ENCODE measurements at regions not wholly inside any gene's neighbourhood (a gene's known extent, or its start where the extent isn't known, plus 50 kb on each side); places are given as distances from the start of the nearest gene placed in this dataset.

GRCh38 chr1:232327899-232328298 is 302.0 kb downstream of the SIPA1L2 start:
- no peak overlapping the region for H3K27ac ChIP-seq (ENCODE audit: insufficient read length, low read depth, low read length)

More at GRCh38 chr1:232327899-232328298, 302.0 kb downstream of the SIPA1L2 start:
- H3K4ac ChIP-seq (ENCODE audit: low read depth, low read length) = no peak overlapping the region
- H2BK12ac ChIP-seq (ENCODE audit: insufficient read length, low read depth, low read length) = no peak overlapping the region
- Mint-ChIP-seq H3K4me3 (no peak overlapping the region), H3K9me3 (peaks cover 17 to 22% of the 10 kb centered on the region in 2 experiments), H3K36me3 (ENCODE audit: insufficient read depth in 1 of 3, low read depth in 3 of 3) (peaks cover 11 to 22% (median 11%) of the 10 kb centered on the region in 3 experiments), H3K4me1 (peaks cover 3 to 5% of the 10 kb centered on the region in 2 experiments; a peak in 2 of 4 replicates), H3K27me3 (ENCODE audit: low read depth) (no peaks in the 10 kb centered on the region; the same call in none of the 2 replicates), H3K27ac (no peak overlapping the region)
- no peaks in the 10 kb centered on the region for H3K4me1 ChIP-seq (ENCODE audit: insufficient read depth, low read length)
- H3K79me2 ChIP-seq (ENCODE audit: insufficient read depth, low read length) = no peaks in the 10 kb centered on the region
- H3K9me3 ChIP-seq (ENCODE audit: control insufficient read depth, low read depth, low read length) = peaks cover 5% of the 10 kb centered on the region
- no peaks in the 10 kb centered on the region for H3K27me3 ChIP-seq (ENCODE audit: insufficient read depth, low read length)
- no peak overlapping the region for H3K9ac ChIP-seq (ENCODE audit: extremely low read depth, insufficient read length, low read length)
- no peak overlapping the region for H2BK5ac ChIP-seq (ENCODE audit: insufficient read length, low read length)
- no peak overlapping the region for H3K4me2 ChIP-seq (ENCODE audit: insufficient read depth, insufficient read length, low read length)
- no peak overlapping the region for H2BK120ac ChIP-seq (ENCODE audit: low read depth, low read length, poor library complexity, severe bottlenecking)
- no peak for TF ChIP-seq CTCF (conservative IDR thresholded peaks at IDR 0.05)
- H2BK15ac ChIP-seq (ENCODE audit: low read depth, low read length) = no peak overlapping the region
- no peak overlapping the region for H3K56ac ChIP-seq (ENCODE audit: insufficient read length, low read depth, low read length)
- no peaks in the 10 kb centered on the region for H3K23me2 ChIP-seq (ENCODE audit: insufficient read length, low read depth, low read length, poor library complexity, severe bottlenecking)
- H3K14ac ChIP-seq (ENCODE audit: insufficient read depth, low read length) = no peak overlapping the region
- WGBS (ENCODE audit: extremely low coverage, insufficient read length, low lambda C conversion rate) = no CpG with 5 or more reads among the region's 5 CpGs
- no peak overlapping the region for H4K8ac ChIP-seq (replicated peaks; ENCODE audit: insufficient read length, low read depth, low read length)
- H4K91ac ChIP-seq (ENCODE audit: insufficient read length, low read depth, low read length) = no peak overlapping the region
- no peak overlapping the region for H2BK20ac ChIP-seq (ENCODE audit: low read depth, low read length, poor library complexity, severe bottlenecking)
- H2AFZ ChIP-seq (ENCODE audit: low read length) = no peak overlapping the region
- H4K5ac ChIP-seq (ENCODE audit: insufficient read length, low read depth, low read length) = no peak overlapping the region
- H4K20me1 ChIP-seq (ENCODE audit: control insufficient read depth, insufficient read depth, insufficient read length) = no peaks in the 10 kb centered on the region
- H3K18ac ChIP-seq (ENCODE audit: insufficient read length, low read depth, low read length) = no peak overlapping the region
- no peaks in the 10 kb centered on the region for H3K79me1 ChIP-seq (ENCODE audit: insufficient read depth, low read depth, low read length, poor library complexity, severe bottlenecking)
- H2AK5ac ChIP-seq (ENCODE audit: insufficient read length, low read length) = no peak overlapping the region
- no peak overlapping the region for H3K23ac ChIP-seq (ENCODE audit: insufficient read length, low read depth, low read length)
- no peak for DNase-seq
- no peak overlapping the region for H3T11ph ChIP-seq (ENCODE audit: low read length)
